IMR-90 (cell line): ENCODE measurements at regions not wholly inside any gene's neighbourhood (a gene's known extent, or its start where the extent isn't known, plus 50 kb on each side); places are given as distances from the start of the nearest gene placed in this dataset.

Source experiments
- ATAC-seq: fragments of 200-7000 bp; cut with Tn5 transposase; 2 replicates; pipeline ENCODE4 v1.9.1; 2020; ENCODE audit warnings: low read depth, mild to moderate bottlenecking, moderate library complexity
- BruUV-seq: library from RNA; stranded (reverse); fragments of 400-500 nt; replicated peaks from 2 replicates; lab custom pipeline; 2021; lab: Mats Ljungman, UMichigan
- CTCF ChIA-PET: fragments of 300-600 bp; formaldehyde crosslinking; extraction: SDS; loops from one replicate; lab custom pipeline; 2021; ENCODE audit warnings: antibody characterized with exemption; lab: Yijun Ruan, JAX
- POLR2A ChIA-PET: fragments of 300-600 bp; sonication (Branson Sonifier 250); formaldehyde crosslinking; loops from one replicate; lab custom pipeline; 2022; ENCODE audit warnings: antibody characterized with exemption; ENCODE audit not compliant: unreplicated experiment; lab: Charles Lee
- DNase-seq: peaks from one replicate; pipeline ENCODE4 v3.0.0; 2013
- H2AFZ ChIP-seq: replicated peaks from 2 replicates; pipeline ENCODE3; 2013; ENCODE audit warnings: low read length, mild to moderate bottlenecking; ENCODE audit not compliant: poor library complexity
- H2AK5ac ChIP-seq: 2 replicates; pipeline ENCODE4 v1.6.1; 2013; ENCODE audit warnings: low read depth, low read length, inconsistent platforms
- H2AK9ac ChIP-seq: replicated peaks from 2 replicates; pipeline ENCODE3; 2013; ENCODE audit warnings: mild to moderate bottlenecking, low read depth, low read length, moderate library complexity; ENCODE audit not compliant: poor library complexity
- H2BK120ac ChIP-seq: 2 replicates; pipeline ENCODE4 v1.6.1; 2013; ENCODE audit warnings: low read depth, low read length, inconsistent platforms
- H2BK15ac ChIP-seq: 3 replicates; pipeline ENCODE4 v1.6.1; 2013; ENCODE audit warnings: low read depth, low read length, inconsistent platforms
- H2BK20ac ChIP-seq: 2 replicates; pipeline ENCODE4 v1.6.1; 2013; ENCODE audit warnings: low read depth, mild to moderate bottlenecking, inconsistent platforms, low read length, moderate library complexity
- H2BK5ac ChIP-seq: 2 replicates; pipeline ENCODE4 v1.6.1; 2013; ENCODE audit warnings: mild to moderate bottlenecking, low read depth, low read length, inconsistent platforms; ENCODE audit not compliant: poor library complexity, severe bottlenecking
- H3K14ac ChIP-seq: replicated peaks from 2 replicates; pipeline ENCODE4 v1.6.1; 2013; ENCODE audit warnings: low read depth, low read length, inconsistent platforms
- H3K18ac ChIP-seq: 2 replicates; pipeline ENCODE4 v1.6.1; 2013; ENCODE audit warnings: low read depth, low read length, control low read depth
- H3K23ac ChIP-seq: 2 replicates; pipeline ENCODE4 v1.6.1; 2013; ENCODE audit warnings: low read depth, low read length, inconsistent platforms
- H3K27ac ChIP-seq: 2 replicates; pipeline ENCODE4 v1.5.1; 2013; ENCODE audit warnings: mild to moderate bottlenecking, control low read depth, low read length; ENCODE audit not compliant: insufficient read depth
- H3K27me3 ChIP-seq: 2 replicates; pipeline ENCODE4 v1.6.1; 2013; ENCODE audit warnings: low read length; ENCODE audit not compliant: control insufficient read depth, insufficient read depth
- H3K36me3 ChIP-seq: 2 replicates; pipeline ENCODE4 v1.6.1; 2013; ENCODE audit warnings: low read length, mixed read lengths; ENCODE audit not compliant: control insufficient read depth, insufficient read depth
- H3K4ac ChIP-seq: 2 replicates; pipeline ENCODE4 v1.6.1; 2013; ENCODE audit warnings: low read depth, low read length, inconsistent platforms
- H3K4me1 ChIP-seq: 2 replicates; pipeline ENCODE4 v1.6.1; 2013; ENCODE audit warnings: low read length, mixed read lengths; ENCODE audit not compliant: control insufficient read depth, insufficient read depth
- H3K4me2 ChIP-seq: 2 replicates; pipeline ENCODE4 v1.6.1; 2013; ENCODE audit warnings: low read depth, mild to moderate bottlenecking, control low read depth, low read length, moderate library complexity
- H3K4me3 ChIP-seq: 2 replicates; pipeline ENCODE4 v1.5.1; 2013; ENCODE audit warnings: low read depth, mild to moderate bottlenecking, control low read depth, low read length, moderate library complexity; ENCODE audit not compliant: insufficient read depth
- H3K56ac ChIP-seq: 2 replicates; pipeline ENCODE4 v1.6.1; 2013; ENCODE audit warnings: low read length, inconsistent platforms; ENCODE audit not compliant: insufficient read depth; ENCODE audit errors: extremely low read depth
- H3K79me1 ChIP-seq, 2 experiments: 2 replicates each; pipeline ENCODE4 v1.6.1; 2013; ENCODE audit warnings: low read length in 2 of 2, inconsistent platforms in 1 of 2, low read depth in 1 of 2
- H3K9ac ChIP-seq: 2 replicates; pipeline ENCODE4 v1.6.1; 2013; ENCODE audit warnings: low read depth, low read length, control low read depth
- H3K9me1 ChIP-seq: 2 replicates; pipeline ENCODE4 v1.6.1; 2013; ENCODE audit warnings: low read length, inconsistent platforms; ENCODE audit not compliant: insufficient read depth
- H3K9me3 ChIP-seq: 2 replicates; pipeline ENCODE4 v1.6.1; 2013; ENCODE audit warnings: low read length; ENCODE audit not compliant: control insufficient read depth, insufficient read depth
- H4K20me1 ChIP-seq: 2 replicates; pipeline ENCODE4 v1.6.1; 2013; ENCODE audit warnings: low read length, inconsistent platforms; ENCODE audit not compliant: insufficient read depth
- H4K5ac ChIP-seq: 2 replicates; pipeline ENCODE4 v1.6.1; 2013; ENCODE audit warnings: mild to moderate bottlenecking, low read depth, low read length, control low read depth
- H4K8ac ChIP-seq, 2 experiments: 2 replicates each; pipeline ENCODE4 v1.6.1; 2013; ENCODE audit warnings: low read depth in 2 of 2, low read length in 2 of 2, control low read depth in 1 of 2, inconsistent platforms in 1 of 2
- H4K91ac ChIP-seq: 2 replicates; pipeline ENCODE4 v1.6.1; 2013; ENCODE audit warnings: low read depth, low read length, inconsistent platforms; ENCODE audit not compliant: insufficient read depth
- BHLHE40 ChIP-seq: fragments of 150-350 bp; IDR thresholded peaks from 2 replicates; pipeline ENCODE4 v1.6.1; 2016; ENCODE audit warnings: mild to moderate bottlenecking, low read depth, low read length
- CEBPB ChIP-seq: IDR thresholded peaks from 2 replicates; pipeline ENCODE4 v1.6.1; 2012; ENCODE audit warnings: low read depth, low read length, improper control_type of control experiment
- CHD1 ChIP-seq: IDR thresholded peaks from 2 replicates; pipeline ENCODE4 v1.6.1; 2012; ENCODE audit warnings: low read depth, low read length, improper control_type of control experiment
- FOS ChIP-seq: fragments of 150-350 bp; IDR thresholded peaks from 2 replicates; pipeline ENCODE4 v1.6.1; 2016; ENCODE audit warnings: low read depth, low read length
- MAFK ChIP-seq: IDR thresholded peaks from 2 replicates; pipeline ENCODE4 v1.6.1; 2012; ENCODE audit warnings: low read depth, low read length, improper control_type of control experiment
- MAZ ChIP-seq: IDR thresholded peaks from 2 replicates; pipeline ENCODE4 v1.6.1; 2012; ENCODE audit warnings: low read depth, mild to moderate bottlenecking, low read length, improper control_type of control experiment, moderate library complexity, borderline replicate concordance
- MXI1 ChIP-seq: IDR thresholded peaks from 2 replicates; pipeline ENCODE4 v1.6.1; 2012; ENCODE audit warnings: low read depth, mild to moderate bottlenecking, low read length, moderate library complexity, borderline replicate concordance
- NFE2L2 ChIP-seq: fragments of 150-350 bp; IDR thresholded peaks from 2 replicates; pipeline ENCODE4 v1.6.1; 2016; ENCODE audit warnings: low read depth, mild to moderate bottlenecking, low read length
- POLR2A ChIP-seq: IDR thresholded peaks from 2 replicates; pipeline ENCODE4 v1.6.1; 2012; ENCODE audit warnings: mild to moderate bottlenecking, low read depth, low read length
- RAD21 ChIP-seq: IDR thresholded peaks from 2 replicates; pipeline ENCODE4 v1.6.1; 2012; ENCODE audit warnings: low read length, improper control_type of control experiment
- RCOR1 ChIP-seq: IDR thresholded peaks from 2 replicates; pipeline ENCODE4 v1.6.1; 2012; ENCODE audit warnings: mild to moderate bottlenecking, low read length, improper control_type of control experiment; ENCODE audit not compliant: insufficient replicate concordance
- RFX5 ChIP-seq: IDR thresholded peaks from 2 replicates; pipeline ENCODE4 v1.8.0; 2012; ENCODE audit warnings: low read depth, mild to moderate bottlenecking, low read length, moderate library complexity
- SMC3 ChIP-seq: fragments of 150-350 bp; IDR thresholded peaks from 2 replicates; pipeline ENCODE4 v1.6.1; 2016; ENCODE audit warnings: low read depth, mild to moderate bottlenecking, antibody characterized with exemption, low read length, moderate library complexity
- USF2 ChIP-seq: fragments of 150-350 bp; IDR thresholded peaks from 2 replicates; pipeline ENCODE4 v1.6.1; 2017; ENCODE audit warnings: mild to moderate bottlenecking, antibody characterized with exemption, low read length, low read depth
- WGBS, 2 experiments: methylation state at CpG; one replicate each; pipeline versions ENCODE4 v1.1.5 to v1.1.7; 2013; ENCODE audit warnings: missing lambda C conversion rate in 2 of 2; ENCODE audit not compliant: insufficient read length in 1 of 2; ENCODE audit errors: extremely low coverage in 2 of 2; 5-methylcytosine and 5-hydroxymethylcytosine counted together
- dilution Hi-C: fragments of 300-500 bp; cut with HindIII; formaldehyde crosslinking; loops from one replicate; pipeline ENCODE4 v1.14.3; 2018; ENCODE audit warnings: low sequenced_read_pairs; ENCODE audit not compliant: unreplicated experiment
- in situ Hi-C: fragments of 300-500 bp; cut with MboI; formaldehyde crosslinking; loops from 3 replicates; pipeline ENCODE4 v1.14.3; 2019; ENCODE audit warnings: low sequenced_read_pairs, inconsistent platforms, mixed read lengths
- intact Hi-C: fragments of 100-400 bp; cut with micrococcal nuclease; formaldehyde crosslinking; loops from 2 replicates; pipeline ENCODE4 v1.10.0; 2022
- TF ChIP-seq, protein P1 (sequence below): conservative IDR thresholded peaks from 2 replicates; pipeline ENCODE4 v1.5.1; 2012; ENCODE audit warnings: mild to moderate bottlenecking, low read depth, low read length, improper control_type of control experiment
- TF ChIP-seq, protein P2 (sequence below): fragments of 150-350 bp; IDR thresholded peaks from 2 replicates; pipeline ENCODE4 v1.6.1; 2016; ENCODE audit warnings: low read depth, mild to moderate bottlenecking, low read length, moderate library complexity, borderline replicate concordance

DNA sequence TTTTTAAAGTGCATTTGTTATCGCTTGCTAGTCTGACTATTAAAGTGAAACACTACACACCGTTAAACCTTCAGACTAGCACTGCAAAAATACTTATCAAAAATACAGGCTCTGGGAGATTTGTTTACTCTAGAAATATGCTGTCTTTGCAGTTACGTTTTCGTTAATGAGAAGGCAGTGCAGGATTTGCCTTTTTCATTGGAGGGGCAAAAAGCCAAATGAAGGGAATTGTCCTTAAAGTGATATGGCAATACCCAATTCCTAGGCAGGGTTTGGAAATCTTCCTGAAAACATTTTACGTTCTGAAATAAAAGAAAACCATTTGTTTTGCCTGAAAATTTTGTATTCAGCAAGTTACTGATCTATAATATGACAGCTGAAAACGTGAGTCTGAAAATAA lies 1800.2 kb downstream of the MAT2B start:
- Histone ChIP-seq H3K4me3 (no peak overlapping the region), H2AK9ac (no peak overlapping the region), H2BK20ac (no peak overlapping the region), H3K23ac (no peak overlapping the region), H4K20me1 (no peaks in the 10 kb centered on the region), H3K4me1 (no peaks in the 10 kb centered on the region), H4K91ac (no peak overlapping the region), H3K27ac (no peak overlapping the region), H3K9ac (no peak overlapping the region), H2BK15ac (no peak overlapping the region), H3K56ac (no peak overlapping the region), H3K27me3 (no peaks in the 10 kb centered on the region), H2BK120ac (no peak overlapping the region), H4K8ac (no peak overlapping the region), H3K4ac (no peak overlapping the region), H2AFZ (no peak overlapping the region), H3K9me3 (no peaks in the 10 kb centered on the region), H3K18ac (no peak overlapping the region), H4K5ac (no peak overlapping the region), H2AK5ac (no peak overlapping the region), H3K9me1 (no peaks in the 10 kb centered on the region), H3K36me3 (no peaks in the 10 kb centered on the region), H3K79me1 (no peaks in the 10 kb centered on the region), H2BK5ac (no peak overlapping the region), H3K4me2 (no peak overlapping the region), H3K14ac (no peak overlapping the region)
- in situ Hi-C loops: no loop called here
- DNase-seq: no peak
- TF ChIP-seq CEBPB (no peak), MXI1 (no peak), CHD1 (no peak), MAZ (no peak), RAD21 (no peak), MAFK (no peak), BHLHE40 (no peak), USF2 (no peak), RFX5 (no peak), SMC3 (no peak), FOS (no peak), POLR2A (no peak), RCOR1 (no peak), NFE2L2 (no peak)
- TF ChIP-seq, protein P1, sequence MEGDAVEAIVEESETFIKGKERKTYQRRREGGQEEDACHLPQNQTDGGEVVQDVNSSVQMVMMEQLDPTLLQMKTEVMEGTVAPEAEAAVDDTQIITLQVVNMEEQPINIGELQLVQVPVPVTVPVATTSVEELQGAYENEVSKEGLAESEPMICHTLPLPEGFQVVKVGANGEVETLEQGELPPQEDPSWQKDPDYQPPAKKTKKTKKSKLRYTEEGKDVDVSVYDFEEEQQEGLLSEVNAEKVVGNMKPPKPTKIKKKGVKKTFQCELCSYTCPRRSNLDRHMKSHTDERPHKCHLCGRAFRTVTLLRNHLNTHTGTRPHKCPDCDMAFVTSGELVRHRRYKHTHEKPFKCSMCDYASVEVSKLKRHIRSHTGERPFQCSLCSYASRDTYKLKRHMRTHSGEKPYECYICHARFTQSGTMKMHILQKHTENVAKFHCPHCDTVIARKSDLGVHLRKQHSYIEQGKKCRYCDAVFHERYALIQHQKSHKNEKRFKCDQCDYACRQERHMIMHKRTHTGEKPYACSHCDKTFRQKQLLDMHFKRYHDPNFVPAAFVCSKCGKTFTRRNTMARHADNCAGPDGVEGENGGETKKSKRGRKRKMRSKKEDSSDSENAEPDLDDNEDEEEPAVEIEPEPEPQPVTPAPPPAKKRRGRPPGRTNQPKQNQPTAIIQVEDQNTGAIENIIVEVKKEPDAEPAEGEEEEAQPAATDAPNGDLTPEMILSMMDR: no peak
- TF ChIP-seq, protein P2, sequence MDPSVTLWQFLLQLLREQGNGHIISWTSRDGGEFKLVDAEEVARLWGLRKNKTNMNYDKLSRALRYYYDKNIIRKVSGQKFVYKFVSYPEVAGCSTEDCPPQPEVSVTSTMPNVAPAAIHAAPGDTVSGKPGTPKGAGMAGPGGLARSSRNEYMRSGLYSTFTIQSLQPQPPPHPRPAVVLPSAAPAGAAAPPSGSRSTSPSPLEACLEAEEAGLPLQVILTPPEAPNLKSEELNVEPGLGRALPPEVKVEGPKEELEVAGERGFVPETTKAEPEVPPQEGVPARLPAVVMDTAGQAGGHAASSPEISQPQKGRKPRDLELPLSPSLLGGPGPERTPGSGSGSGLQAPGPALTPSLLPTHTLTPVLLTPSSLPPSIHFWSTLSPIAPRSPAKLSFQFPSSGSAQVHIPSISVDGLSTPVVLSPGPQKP: no peak
- intact Hi-C loops: no loop called here
- no TSS peak for BruUV-seq
- CTCF ChIA-PET: interaction anchor here (0.9 kb wide), 1 partner anchor 13 kb away, joined by 3 read pairs; no protein-coding TSS in a partner anchor
- no peak for ATAC-seq
- POLR2A ChIA-PET: no interaction called here
- dilution Hi-C loops: no loop called here
- no CpG with 5 or more reads among the region's 6 CpGs for WGBS, 2 experiments
